GM21360 (cell line): ENCODE measurements at regions not wholly inside any gene's neighbourhood (a gene's known extent, or its start where the extent isn't known, plus 50 kb on each side); places are given as distances from the start of the nearest gene placed in this dataset.
"Not testable (repeated sequence)": the region's sequence is repeated elsewhere in the genome, so short reads cannot be mapped to it uniquely, and the experiment has no call there.

Source experiments
- ATAC-seq: cut with Tn5 transposase; IDR thresholded peaks from one replicate; pipeline ENCODE4 v1.9.1; 2021; ENCODE audit warnings: mild to moderate bottlenecking, moderate library complexity; ENCODE audit not compliant: unreplicated experiment

- no peak for ATAC-seq
These were observed 763.9 kb upstream of the MGAT4C start for GRCh38 chr12:87020071-87020470.

- ATAC-seq = no peak
These were observed 759.2 kb upstream of the MGAT4C start for GRCh38 chr12:87015352-87015751.

- ATAC-seq = no peak
These were observed 752.7 kb upstream of the MGAT4C start for GRCh38 chr12:87008785-87009384.

GRCh38 chr12:87001102-87001501, 744.9 kb upstream of the MGAT4C start:
- no peak for ATAC-seq

GRCh38 chr12:86985298-86985697, 729.1 kb upstream of the MGAT4C start:
- no peak for ATAC-seq

DNA sequence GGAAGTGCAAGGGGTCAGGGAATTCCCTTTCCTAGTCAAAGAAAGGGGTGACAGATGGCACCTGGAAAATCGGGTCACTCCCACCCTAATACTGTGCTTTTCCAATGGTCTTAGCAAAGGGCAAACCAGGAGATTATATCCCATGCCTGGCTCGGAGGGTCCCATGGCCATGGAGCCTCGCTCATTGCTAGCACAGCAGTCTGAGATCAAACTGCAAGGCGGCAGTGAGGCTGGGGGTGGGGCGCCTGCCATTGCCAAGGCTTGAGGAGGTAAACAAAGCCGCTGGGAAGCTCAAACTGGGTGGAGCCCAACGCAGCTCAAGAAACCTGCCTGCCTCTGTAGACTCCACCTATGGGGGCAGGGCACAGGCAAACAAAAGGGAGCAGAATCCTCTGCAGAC, 714.4 kb upstream of the MGAT4C start:
- ATAC-seq = not testable (repeated sequence)

GRCh38 chr12:86959766-86960458, 703.7 kb upstream of the MGAT4C start:
- ATAC-seq = no peak

GRCh38 chr12:86950444-86950843, 694.3 kb upstream of the MGAT4C start:
- no peak for ATAC-seq

DNA sequence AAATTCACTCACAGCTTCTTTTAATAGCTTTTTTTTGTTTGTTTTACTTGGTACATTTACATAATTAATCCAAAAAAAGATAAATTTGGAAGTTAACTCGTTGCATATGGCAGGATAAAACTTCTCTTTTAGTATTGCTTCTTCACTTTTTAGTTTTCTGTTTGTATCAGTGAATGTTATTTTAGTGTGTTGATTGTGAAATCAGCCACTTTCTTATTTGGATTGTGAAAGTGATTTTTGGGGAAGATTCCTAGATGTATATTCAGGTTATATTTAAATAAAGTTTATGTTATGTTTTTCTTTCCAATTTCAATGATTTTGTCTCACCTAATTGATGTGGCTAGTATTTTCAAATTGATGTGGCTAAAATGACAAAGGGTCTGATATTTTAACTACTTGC, 693.9 kb upstream of the MGAT4C start:
- ATAC-seq = no peak

- ATAC-seq = no peak
These were observed 692.7 kb upstream of the MGAT4C start for GRCh38 chr12:86948851-86949250.

DNA sequence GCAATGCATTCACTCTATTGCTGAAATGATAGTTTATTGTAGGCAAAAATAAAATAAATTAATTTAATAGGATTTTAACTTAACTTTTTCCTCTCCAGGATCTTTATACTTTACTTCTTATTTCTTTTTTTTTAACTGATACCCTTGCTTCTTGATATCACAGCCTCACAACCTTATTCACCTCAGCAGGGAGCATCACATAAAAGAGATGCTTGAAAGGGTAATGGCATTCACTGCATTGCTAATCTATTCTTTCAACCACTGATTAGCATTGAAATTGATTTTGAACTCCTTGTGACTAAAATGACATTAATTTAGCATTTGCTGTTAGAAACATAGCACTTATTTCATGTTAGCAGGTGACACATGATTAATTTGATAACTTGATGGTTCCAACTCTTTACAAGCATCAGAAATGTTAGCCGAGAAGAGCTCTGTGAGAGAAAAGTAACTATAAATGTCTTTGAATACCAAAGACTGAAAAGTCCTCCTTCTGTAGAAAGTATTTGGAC, 689.5 kb upstream of the MGAT4C start:
- no peak for ATAC-seq

GRCh38 chr12:86944197-86944819, 688.1 kb upstream of the MGAT4C start:
- not testable (repeated sequence) for ATAC-seq

GRCh38 chr12:86931714-86932113, 675.5 kb upstream of the MGAT4C start:
- no peak for ATAC-seq

GRCh38 chr12:86929962-86930361, 673.8 kb upstream of the MGAT4C start:
- no peak for ATAC-seq

DNA sequence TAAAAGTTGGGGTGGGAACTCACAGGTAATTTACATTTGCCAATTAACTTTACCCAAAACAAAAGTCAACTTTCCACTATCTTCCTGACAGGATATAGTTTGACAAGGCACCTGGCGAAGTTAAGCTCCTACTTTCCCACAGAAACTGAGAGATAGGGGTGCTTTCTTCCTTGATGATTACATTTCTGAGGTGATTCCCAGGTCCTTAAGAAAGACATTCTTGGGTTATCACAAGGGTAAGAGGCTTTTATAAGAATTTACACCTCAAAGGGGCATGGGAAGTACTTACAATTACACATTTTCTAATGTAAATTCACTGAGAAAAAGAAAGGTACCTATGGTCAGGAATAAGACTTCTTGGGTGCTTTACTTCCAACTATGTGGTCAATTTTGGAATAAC, 660.9 kb upstream of the MGAT4C start:
- no peak for ATAC-seq

- ATAC-seq = no peak
These were observed 658.5 kb upstream of the MGAT4C start for GRCh38 chr12:86914721-86915120.

GRCh38 chr12:86911973-86912372, 655.8 kb upstream of the MGAT4C start:
- no peak for ATAC-seq

- ATAC-seq = no peak
These were observed 647.0 kb upstream of the MGAT4C start for GRCh38 chr12:86903159-86903558.

- no peak for ATAC-seq
These were observed 604.6 kb upstream of the MGAT4C start for GRCh38 chr12:86860776-86861175.

- ATAC-seq = no peak
These were observed 596.3 kb upstream of the MGAT4C start for GRCh38 chr12:86852451-86852850.

- no peak for ATAC-seq
These were observed 582.5 kb upstream of the MGAT4C start for GRCh38 chr12:86838711-86839110.

- ATAC-seq = no peak
These were observed 582.1 kb upstream of the MGAT4C start for GRCh38 chr12:86838260-86838659.
